ENCODE measurements at regions not wholly inside any gene's neighbourhood (a gene's known extent, or its start where the extent isn't known, plus 50 kb on each side); places are given as distances from the start of the nearest gene placed in this dataset.

- Histone ChIP-seq H3K4me1 (no peaks in the 10 kb centered on the region), H3K9me3 (no peaks in the 10 kb centered on the region), H3K27me3 (ENCODE audit: low read depth) (no peaks in the 10 kb centered on the region), H3K27ac (no peak overlapping the region), H3K36me3 (no peaks in the 10 kb centered on the region), H3K4me3 (no peak overlapping the region)
- intact Hi-C loops (cut with DNase I): no loop called here
- ATAC-seq: no peak
- TF ChIP-seq CTCF (IDR thresholded peaks at IDR 0.05): no peak
- DNase-seq: no peak
Measured at GRCh38 chr3:159185443-159186050, 383.7 kb downstream of the MFSD1 start.

GRCh38 chr3:159186581-159186980 lies 384.7 kb downstream of the MFSD1 start:
- Histone ChIP-seq H3K27ac (no peak overlapping the region), H3K27me3 (ENCODE audit: low read depth) (no peaks in the 10 kb centered on the region), H3K36me3 (no peaks in the 10 kb centered on the region), H3K4me1 (no peaks in the 10 kb centered on the region), H3K9me3 (no peaks in the 10 kb centered on the region), H3K4me3 (no peak overlapping the region)
- intact Hi-C loops (cut with DNase I): no loop called here
- no peak for TF ChIP-seq CTCF (IDR thresholded peaks at IDR 0.05)
- no peak for ATAC-seq
- no peak for DNase-seq

DNA sequence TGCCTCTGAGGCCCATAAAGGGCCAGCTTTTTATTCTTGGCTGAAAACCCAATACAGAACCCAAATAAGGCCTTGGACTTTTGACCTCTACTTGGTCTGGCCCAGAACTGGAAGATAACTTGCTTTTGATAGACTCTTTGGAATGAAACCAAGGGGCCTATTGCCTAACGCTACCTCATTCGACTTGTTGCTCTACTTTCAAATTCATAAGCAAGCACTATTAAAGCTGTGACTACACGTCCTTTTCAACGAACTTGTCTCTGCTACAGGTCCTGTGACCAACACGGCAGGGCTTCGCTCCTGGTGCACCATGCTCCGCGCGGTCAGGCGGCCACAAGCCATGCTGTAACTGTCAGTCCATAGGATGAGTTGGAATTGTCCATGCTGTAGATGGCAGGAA lies 385.4 kb downstream of the MFSD1 start:
- DNase-seq (no peak), ATAC-seq (peak in 1 of 2 donors; percentile 21)
- Histone ChIP-seq H3K4me3 (no peak overlapping the region), H3K4me1 (no peaks in the 10 kb centered on the region), H3K36me3 (no peaks in the 10 kb centered on the region), H3K27ac (no peak overlapping the region), H3K9me3 (no peaks in the 10 kb centered on the region), H3K27me3 (ENCODE audit: low read depth) (no peaks in the 10 kb centered on the region)
- intact Hi-C loops (cut with DNase I): no loop called here
- no peak for TF ChIP-seq CTCF (IDR thresholded peaks at IDR 0.05)

GRCh38 chr3:159187706-159188105 lies 385.9 kb downstream of the MFSD1 start:
- no peaks in the 10 kb centered on the region for H3K9me3 ChIP-seq
- H3K4me3 ChIP-seq: no peak overlapping the region
- H3K4me1 ChIP-seq: no peaks in the 10 kb centered on the region
- no peak overlapping the region for H3K27ac ChIP-seq
- H3K36me3 ChIP-seq: no peaks in the 10 kb centered on the region
- intact Hi-C loops (cut with DNase I): no loop called here
- H3K27me3 ChIP-seq (ENCODE audit: low read depth): no peaks in the 10 kb centered on the region
- DNase-seq (no peak), ATAC-seq (no peak)
- TF ChIP-seq CTCF (IDR thresholded peaks at IDR 0.05): no peak

- H3K4me3 ChIP-seq: no peak overlapping the region
- no peaks in the 10 kb centered on the region for H3K9me3 ChIP-seq
- no peaks in the 10 kb centered on the region for H3K36me3 ChIP-seq
- TF ChIP-seq CTCF (IDR thresholded peaks at IDR 0.05): no peak
- ATAC-seq (no peak), DNase-seq (no peak)
- no peaks in the 10 kb centered on the region for H3K27me3 ChIP-seq (ENCODE audit: low read depth)
- H3K4me1 ChIP-seq: no peaks in the 10 kb centered on the region
- intact Hi-C loops (cut with DNase I): no loop called here
- H3K27ac ChIP-seq: no peak overlapping the region
Measured at GRCh38 chr3:159189994-159190669, 388.3 kb downstream of the MFSD1 start.
